Left cardiac atrium (tissue), 4 donors: ENCODE measurements at regions not wholly inside any gene's neighbourhood (a gene's known extent, or its start where the extent isn't known, plus 50 kb on each side); places are given as distances from the start of the nearest gene placed in this dataset.

Experiments
- ATAC-seq, 2 donors: fragments of 200-7000 bp; cut with Tn5 transposase; one replicate each; pipeline ENCODE4 v1.9.1; 2020; ENCODE audit warnings: mild to moderate bottlenecking in 2 of 2, moderate library complexity in 2 of 2
- DNase-seq: peaks from one replicate; pipeline ENCODE4 v3.0.0-alpha.2; 2020
- intact Hi-C, 2 donors: fragments of 100-400 bp; cut with DNase I; formaldehyde crosslinking; loops; one replicate each; pipeline versions ENCODE4 v1.14.1 to v1.15.1; 2022 to 2023
- donor health status: DM: no; HTN: yes; CAD: no.
- donor health status: DM: no; HTN: yes; CAD: no; lungs with severe emphysema.
- donor health status: DM: yes; HTN: yes; CAD: no.
- donor health status: Dilated cardiomyopathy.

DNA sequence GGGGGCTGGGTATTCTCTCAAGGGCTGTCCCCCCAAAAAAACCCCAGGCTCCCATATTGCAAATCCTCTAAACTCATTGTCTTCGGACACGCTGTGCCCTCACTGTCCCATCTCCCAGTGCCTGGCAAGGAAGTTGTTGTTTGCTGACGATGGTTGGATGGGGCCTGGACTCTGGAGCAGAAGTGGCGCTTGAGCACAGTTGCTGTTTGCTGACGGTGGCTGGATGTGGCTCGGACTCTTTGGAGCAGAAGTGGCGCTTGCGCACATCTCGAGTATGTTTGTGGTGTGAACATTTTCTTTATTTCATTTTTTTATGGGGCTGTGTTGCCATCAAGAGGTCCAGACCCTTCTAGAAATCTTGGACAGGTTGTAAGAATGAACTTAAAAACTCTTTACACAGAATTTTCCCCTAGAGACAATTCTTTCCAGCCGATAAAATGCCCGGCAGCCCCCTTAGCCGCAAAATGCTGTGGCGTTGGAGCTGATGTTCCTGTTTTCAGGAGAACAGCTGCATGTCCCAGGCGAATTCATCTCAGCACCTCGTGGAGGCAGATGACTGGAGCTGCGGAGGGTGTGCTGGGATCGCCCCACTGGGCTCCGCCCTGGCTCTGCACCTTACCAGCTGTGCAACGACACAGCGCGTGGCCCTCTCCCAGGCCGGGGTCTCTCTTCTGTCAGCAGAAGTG lies 1167.4 kb downstream of the BRD1 start:
- intact Hi-C loops: no loop called here
- DNase-seq (no peak), ATAC-seq (no peak)

DNA sequence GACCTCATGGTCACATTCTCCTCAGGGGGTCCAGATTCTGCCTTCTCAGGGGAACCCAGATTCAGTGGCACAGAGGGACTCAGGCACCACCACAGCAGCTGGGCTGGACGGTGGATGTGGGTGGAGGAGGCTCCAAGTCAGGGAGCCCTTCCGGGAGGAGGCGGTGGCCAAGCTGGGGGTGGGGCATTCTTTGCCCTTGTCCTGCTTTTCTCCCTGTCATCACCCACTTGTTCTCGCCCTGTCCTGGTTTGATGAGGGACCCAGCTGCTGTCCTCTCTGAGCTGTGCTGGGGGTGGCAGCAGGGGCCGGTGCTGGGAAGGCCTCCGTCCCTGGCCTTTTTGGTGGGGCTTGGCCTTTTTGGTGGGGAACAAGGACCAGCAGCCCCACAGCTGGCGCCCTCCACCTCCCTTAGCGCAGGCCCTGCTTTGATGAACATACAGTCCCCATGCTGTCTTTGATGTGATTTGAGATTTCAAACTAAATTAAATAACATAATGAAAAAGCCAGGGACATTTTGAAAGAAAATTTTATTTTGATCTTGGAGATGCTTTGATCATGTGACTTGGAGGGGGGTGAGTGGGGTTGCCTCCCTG lies 1168.2 kb downstream of the BRD1 start:
- ATAC-seq: peak in 1 of 2 donors; percentile 54
- DNase-seq: no peak
- intact Hi-C loops: no loop called here

DNA sequence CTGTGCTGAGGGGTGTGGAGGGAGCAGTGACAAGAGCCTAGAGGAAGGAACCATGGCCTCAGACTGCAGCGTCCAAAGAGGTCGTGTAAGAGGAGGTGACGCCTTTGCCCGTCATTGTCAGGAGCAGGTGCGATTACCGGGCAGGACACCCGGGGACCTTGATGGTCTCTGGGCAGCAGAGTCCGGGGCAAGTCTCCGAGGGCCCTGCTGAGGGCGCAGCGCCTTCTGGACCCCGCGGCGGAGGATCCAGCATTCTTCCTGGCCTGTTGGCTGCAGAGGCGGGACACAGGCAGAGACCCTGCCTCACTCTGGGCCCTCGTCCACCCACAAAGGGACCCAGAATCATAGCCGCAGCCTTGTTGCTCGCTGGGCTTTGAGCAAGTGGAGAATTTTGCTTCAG lies 1168.8 kb downstream of the BRD1 start:
- DNase-seq (no peak), ATAC-seq (no peak)
- intact Hi-C loops: no loop called here

DNA sequence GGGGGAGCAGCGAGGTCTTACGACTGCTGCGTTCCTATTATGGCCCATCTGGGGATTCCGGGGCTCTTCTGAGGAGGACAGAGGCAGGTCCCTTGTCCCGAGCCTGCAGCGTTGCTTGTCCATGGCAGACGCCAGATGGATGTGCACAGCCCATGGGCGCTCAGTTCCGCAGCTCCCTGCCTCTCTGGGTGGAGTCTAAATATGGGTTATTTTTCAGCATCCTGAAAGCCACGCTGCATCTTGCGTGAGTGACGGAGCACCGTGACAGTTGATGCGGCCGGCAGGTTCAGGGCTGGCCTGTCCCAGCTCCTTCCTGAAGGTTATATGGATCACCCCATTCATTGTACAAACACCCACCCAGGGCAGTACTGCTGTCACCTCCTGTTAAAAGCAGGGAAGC lies 1169.4 kb downstream of the BRD1 start:
- no peak for ATAC-seq
- intact Hi-C loops: no loop called here
- DNase-seq: no peak

DNA sequence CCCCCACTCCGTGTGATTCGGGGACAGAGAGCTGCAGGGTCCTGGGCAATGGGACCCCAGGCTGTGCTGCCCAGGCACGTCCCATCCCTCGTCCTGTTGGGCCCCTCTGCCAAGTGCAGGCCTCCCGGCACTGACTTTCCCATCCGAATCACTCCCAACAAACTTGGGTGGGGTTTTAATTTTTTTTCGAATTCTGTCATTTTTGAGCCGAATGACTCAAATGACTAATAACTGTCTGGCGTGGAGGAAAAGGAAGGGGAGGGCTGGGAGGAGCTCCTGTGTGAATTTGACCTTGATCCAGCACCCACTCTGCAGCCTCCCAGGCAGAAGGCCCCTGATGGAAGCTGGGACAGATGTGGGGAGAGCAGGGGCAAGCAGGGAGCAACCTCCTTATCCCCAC lies 1173.2 kb downstream of the BRD1 start:
- DNase-seq (no peak), ATAC-seq (peak in 1 of 2 donors; percentile 37)
- intact Hi-C loops: no loop called here

DNA sequence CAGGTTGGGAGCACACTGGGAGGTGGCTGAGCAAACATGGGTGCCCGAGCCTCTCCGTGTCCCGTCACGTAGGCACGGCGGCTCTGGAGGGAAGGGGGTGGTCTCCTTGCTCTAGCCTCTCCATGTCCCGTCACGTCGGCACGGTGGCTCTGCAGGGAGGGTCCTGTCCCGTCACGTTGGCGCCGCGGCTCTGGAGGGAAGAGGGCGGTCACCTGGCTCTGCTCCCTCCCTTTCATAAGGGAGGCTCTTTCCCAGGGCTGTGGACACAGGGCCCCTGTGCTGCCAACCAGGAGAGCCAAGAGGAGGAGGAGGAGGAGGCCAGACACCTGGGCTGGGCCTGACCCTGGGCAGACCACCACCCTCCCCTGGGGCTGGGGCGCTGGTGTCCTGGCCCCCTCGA lies 1173.7 kb downstream of the BRD1 start:
- DNase-seq: no peak
- intact Hi-C loops: no loop called here
- no peak for ATAC-seq

DNA sequence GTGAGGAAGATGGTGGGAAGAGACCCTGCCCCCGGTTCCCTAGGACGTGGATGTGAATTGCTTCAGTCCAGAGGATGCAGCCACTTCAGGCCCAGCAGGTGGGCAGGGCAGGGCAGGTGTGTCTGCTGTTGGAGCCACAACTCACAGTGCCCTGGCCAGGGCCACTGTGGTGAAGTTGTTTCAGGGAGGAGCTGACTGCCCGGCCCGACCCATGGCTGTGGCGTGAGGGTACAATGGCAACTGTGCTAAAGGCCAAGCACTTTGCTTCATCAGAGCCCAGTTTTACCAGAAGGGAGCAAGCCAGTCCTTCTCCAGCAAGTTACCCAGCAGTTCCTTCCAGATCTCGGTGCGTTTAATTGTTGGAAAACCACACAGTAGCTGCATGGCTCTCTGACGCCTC lies 1174.4 kb downstream of the BRD1 start:
- no peak for DNase-seq
- ATAC-seq: no peak
- intact Hi-C loops: no loop called here

DNA sequence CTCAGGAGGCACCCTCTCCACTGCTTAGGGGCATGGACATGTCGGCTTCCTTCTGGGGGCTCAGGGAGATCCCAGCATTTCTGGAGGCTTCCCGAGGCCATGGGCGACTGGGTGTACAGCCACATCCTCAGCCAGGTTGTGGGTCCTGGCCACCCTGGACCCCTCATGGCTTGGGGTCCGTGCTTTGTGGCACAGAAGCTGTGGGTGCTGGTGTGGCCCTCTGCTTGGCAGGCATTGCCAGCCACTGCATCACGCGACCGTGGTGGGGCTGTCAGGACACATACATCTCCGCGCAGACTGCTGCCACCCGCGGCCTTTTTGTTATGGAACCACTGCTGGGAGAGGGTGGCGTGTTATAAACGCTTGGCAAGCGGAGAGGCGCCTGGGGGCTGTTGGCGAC lies 1174.9 kb downstream of the BRD1 start:
- intact Hi-C loops: no loop called here
- DNase-seq (no peak), ATAC-seq (no peak)

DNA sequence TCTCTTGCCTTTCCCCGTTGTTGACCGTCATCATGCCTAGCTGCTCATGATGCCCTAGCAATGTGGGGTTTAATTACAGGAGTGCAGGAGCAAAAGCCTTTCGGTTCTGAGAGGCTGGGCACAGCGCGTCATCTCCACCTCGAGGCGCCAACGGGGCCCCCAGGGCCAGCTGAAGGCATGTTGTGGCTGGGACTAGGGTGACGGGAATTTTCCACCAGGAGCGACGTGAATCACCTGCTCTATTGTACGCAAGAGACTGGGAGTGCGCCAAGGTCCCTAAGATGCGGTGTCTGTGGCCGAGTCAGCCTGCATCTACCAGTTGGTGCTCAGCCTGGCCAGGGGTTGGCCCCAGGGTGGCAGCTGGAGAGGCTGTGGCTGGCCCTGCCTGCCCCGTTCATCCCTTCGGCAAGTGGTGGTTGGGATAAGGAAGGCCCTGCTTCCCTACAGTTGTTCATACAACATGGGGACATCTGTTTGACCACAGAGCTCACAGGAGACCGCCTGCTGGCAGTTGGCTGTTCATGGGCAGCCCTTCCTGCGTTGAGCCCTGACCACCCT lies 1175.6 kb downstream of the BRD1 start:
- no peak for DNase-seq
- ATAC-seq: no peak
- intact Hi-C loops: no loop called here

DNA sequence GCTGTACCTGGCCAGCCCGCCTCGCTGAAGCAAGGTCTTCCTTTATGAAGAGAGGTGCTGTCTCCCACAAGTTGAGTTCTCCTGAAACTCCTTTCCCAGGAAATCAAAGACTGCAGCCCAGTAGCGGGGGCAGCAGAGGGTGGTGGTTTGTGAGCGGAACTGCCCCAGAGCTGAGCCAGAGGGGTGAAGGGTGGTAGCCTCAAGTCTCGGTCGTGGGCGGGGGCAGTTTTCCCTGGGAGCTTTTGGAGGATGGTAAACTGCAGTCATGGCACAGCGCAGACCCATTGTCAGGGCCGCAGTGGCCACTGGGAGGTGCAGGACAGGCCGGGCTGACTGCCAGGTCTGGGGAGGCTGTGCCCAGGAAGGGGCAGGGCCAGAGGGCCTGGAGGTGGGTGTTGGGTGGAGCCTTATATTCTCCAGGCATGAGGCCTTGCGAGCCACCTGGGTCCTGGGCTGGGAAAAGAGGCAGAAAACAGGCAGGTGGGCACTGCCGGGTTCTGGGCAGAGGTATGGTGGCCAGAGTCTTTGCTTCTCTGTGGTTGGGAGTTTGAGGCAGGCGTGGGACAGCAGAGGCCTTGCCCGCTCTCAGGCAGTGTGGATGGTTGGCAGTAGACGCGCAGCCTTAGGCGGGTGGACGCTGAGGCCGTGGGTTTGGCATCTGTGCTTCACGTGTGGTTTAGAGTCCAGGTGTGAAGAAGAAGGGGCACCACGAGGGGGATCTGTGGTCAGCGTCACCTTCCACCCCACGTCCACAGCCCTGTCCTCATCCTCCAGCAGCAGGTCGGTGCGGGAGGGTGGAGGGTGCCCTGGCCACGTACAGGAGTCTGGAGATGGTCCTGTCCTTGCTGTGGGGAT lies 1176.4 kb downstream of the BRD1 start:
- no peak for ATAC-seq
- no peak for DNase-seq
- intact Hi-C loops: no loop called here

DNA sequence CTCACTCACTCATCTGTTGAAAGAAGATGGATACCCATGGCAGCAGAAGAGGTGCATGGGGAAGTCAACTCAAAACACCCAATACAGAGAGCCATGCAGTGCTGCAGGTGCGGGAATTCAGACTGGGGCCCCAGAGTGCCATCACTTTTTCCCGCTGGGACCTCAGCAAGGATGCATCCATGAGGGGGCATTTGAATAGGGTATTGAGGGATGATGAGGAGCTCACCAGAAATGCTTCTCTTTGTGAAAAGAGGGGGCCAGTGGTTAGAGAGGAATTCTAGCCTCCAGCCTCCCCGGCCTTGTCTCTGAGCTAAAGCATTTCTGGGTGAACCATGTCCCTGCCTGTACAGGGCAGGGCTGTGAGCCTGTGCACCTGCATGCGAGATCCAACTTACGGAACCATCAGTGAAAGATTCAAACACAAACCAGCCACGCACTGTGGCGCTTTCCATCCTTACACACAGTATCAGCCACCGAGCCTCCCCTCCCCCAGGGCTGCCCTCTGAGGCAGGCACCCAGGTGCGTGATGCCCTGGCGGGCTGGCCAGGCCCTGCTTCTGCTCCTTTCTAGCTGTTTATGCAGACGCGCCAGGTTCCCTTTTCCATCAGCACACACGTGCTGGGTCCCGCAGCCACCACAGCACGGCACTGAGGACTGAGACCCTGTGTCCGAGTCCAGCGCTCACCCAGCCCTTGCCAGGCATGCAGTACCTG lies 1177.2 kb downstream of the BRD1 start:
- intact Hi-C loops: no loop called here
- no peak for ATAC-seq
- no peak for DNase-seq

DNA sequence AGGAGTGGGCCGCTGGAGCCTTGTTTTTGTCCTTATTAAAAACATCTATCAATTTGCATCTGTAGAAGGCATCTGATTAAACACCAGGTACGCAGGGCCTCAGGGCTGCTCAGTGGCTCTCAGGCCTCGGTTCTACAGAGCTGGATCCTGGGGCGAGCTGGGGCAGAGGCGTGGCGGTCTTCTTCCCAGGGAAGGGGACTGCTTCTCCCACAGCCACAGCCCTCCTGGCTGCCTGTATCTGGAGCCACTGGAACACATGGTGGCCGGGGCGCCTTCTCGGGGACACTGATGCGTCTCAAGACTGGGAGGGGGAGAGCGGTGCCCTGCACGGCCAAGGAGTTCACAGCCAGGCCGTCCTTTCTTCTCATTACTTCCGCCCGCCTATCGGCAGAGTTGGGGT lies 1178.2 kb downstream of the BRD1 start:
- DNase-seq: no peak
- no peak for ATAC-seq

DNA sequence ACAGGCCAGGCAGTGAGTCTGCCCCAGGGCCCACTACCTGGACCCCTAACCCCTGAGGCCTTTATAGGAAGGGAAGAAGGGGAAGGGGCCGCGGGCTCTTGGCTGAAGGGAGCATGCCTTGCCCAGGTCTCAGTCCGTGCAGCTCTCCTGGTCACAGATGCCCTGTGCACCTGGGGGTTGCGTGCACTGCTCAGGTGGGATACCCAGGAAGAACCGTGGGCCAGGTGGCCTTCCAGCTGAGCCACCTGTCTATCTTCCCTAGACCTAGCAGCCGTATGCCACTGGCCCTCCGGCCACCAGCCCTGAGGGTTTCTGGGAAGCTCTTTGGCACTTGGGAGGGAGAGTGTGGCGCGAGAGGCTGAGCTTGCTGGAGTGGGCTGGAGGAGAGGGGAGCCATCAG lies 1178.6 kb downstream of the BRD1 start:
- intact Hi-C loops: no loop called here
- ATAC-seq (no peak), DNase-seq (no peak)

More for the DNA sequence above, 1178.2 kb downstream of the BRD1 start:
- intact Hi-C loops: no loop called here

DNA sequence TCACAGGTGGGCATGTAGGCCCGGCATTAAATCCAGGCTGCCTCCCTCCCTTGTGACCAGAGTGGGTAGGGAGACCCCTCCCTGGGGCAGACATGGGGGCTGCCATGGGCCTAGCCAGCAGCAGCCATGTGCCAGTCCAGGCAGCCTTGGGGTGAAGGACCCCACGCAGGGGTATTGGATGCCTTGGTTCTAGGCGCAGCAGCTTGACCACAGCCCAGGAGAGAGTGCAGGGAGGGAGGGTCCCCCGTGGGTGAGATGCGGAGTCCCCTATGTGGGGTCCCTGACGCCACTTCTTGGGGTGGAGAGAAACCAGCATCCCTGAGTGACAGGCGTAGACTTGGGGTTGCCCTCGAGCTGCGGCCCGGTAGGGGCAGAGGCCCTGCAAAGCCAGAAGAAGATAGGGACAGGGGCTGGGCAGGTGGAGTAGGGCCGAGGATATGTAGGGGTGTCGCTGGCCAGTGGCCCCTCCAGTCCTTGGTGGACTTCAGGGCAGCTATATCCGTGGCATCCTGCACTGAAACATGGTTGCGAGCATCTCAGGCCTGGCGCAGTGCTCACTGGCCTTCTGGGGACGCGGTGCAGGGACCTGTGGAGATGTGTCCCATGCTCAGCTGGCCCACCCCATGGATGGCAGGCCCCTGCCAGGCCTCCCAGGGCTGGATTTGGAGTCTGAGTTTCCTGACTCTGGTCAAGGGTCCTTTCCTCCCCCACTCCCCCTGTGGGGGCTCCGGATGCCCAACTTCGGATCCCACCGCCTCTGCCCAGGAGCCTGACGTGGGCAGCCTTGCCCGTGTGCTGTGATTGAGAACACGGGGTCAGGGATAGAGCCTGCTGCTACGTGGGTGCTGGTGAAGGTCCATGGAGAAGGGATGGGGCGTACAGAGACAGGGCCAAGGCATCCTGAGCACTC lies 1179.8 kb downstream of the BRD1 start:
- DNase-seq: no peak
- intact Hi-C loops: no loop called here
- ATAC-seq: no peak

DNA sequence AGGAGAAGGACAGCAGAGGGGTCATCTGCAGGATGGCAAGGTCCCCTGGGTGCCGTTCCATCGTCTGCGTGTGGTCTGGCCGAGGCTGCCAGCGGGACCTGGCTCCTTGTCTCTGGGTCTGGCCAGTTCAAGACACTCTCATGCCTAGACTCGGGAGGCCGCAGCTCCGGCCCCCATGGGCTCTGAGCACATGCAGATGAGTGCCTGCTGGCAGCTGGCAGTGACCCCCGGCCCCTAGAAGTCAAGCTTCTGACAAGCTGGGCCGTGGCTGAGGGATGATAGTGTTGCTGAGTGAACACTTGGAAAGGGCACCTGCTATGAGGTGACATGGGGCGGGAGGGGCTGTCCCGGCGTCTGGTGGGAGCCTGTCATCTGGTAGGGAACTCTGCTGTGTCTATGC lies 1180.6 kb downstream of the BRD1 start:
- DNase-seq: no peak
- no peak for ATAC-seq
- intact Hi-C loops: no loop called here

DNA sequence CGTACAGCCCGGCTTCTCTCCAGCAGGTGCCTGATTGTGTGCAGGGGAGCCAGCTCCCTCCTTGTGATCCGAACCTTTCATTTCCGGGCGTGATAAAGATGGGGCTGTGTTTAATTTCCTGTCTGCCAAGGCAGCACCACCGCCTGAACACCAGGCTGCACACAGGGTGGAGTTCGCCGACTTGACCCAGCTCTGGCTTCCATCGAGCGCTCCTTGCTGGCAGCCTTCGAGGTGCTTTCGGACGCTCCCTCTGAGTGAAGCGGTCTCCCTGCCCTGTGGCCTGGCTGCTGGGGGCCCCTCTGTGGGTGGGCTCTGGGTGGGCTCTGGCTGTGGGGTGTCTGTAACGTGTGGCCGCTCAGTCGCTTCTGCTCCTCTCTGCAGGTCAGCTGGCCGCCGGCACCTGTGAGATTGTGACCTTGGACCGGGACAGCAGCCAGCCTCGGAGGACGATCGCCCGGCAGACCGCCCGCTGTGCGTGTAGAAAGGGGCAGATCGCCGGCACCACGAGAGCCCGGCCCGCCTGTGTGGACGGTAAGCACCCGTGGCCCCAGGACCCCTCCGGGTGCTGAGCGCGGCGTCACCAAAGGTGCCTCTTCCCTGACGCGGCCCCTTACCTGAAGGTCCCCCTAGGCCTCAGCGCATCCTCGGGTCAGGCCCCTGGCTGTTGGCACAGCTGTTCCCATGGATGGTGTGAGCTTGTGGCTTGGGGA lies 1181.3 kb downstream of the BRD1 start:
- ATAC-seq: no peak
- no peak for DNase-seq

DNA sequence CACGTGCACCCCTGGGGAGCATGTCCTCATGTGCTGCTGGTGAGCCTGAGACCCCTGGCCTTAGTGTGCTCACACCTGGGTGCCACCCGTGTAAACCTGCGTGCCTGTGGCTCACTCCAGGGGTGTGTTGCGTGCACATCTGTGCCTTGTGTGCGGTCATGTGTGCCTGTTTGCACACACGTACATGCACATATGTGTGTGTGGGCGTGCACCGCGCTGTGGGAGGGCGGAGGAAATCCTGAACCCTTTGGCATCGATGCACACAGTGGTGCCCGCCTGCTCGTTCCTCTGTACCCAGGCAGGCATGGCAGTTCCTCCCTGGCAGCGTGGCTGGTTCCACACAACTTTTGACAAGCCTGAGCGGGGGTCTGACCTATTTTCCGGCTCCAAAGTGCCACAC lies 1181.9 kb downstream of the BRD1 start:
- intact Hi-C loops: no loop called here

More for the DNA sequence above, 1181.3 kb downstream of the BRD1 start:
- intact Hi-C loops: no loop called here

DNA sequence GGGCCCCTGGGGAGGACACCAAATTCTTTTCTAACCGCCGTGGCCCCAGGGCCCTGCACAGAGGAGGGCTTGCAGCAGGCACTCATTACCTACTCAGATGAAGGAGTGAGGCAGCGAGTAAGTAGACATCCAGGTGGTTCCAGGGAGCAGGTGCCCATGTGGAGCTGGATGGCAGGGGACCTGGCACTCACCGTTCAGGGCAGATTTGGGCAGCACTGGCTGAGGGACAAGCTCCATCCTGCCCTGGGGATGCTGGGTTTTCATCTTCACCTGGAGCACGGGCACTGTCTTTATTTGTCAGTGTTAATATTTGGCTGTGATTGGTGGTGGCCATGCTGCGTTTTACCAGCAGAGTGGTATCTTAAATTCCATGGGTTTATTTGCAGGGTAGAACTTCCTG lies 1182.7 kb downstream of the BRD1 start:
- intact Hi-C loops: no loop called here
- ATAC-seq (no peak), DNase-seq (no peak)

More for the DNA sequence above, 1181.9 kb downstream of the BRD1 start:
- DNase-seq (no peak), ATAC-seq (no peak)
